ENCODE measurements at regions not wholly inside any gene's neighbourhood (a gene's known extent, or its start where the extent isn't known, plus 50 kb on each side); places are given as distances from the start of the nearest gene placed in this dataset.

DNA sequence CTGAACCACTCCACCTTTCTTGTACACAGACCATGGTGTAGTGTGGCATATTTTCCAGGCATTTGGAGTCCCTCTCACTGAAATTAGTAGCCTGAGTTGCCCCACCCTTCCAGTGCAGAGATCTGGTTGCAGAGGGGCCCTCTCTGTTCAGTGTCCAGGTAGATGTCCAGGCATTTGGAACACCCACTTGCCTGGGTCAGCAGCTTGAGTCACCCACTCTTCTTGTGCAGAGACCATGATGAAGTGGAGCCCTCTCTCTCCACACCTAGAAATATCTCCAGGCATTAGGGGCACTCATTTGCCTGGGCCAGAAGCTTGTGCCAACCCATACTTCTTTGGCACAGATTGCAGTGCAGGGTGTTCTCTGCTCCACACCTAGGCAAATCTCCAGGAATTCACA is 2733.3 kb downstream of the PCDH7 start:
- TF ChIP-seq, protein P1, sequence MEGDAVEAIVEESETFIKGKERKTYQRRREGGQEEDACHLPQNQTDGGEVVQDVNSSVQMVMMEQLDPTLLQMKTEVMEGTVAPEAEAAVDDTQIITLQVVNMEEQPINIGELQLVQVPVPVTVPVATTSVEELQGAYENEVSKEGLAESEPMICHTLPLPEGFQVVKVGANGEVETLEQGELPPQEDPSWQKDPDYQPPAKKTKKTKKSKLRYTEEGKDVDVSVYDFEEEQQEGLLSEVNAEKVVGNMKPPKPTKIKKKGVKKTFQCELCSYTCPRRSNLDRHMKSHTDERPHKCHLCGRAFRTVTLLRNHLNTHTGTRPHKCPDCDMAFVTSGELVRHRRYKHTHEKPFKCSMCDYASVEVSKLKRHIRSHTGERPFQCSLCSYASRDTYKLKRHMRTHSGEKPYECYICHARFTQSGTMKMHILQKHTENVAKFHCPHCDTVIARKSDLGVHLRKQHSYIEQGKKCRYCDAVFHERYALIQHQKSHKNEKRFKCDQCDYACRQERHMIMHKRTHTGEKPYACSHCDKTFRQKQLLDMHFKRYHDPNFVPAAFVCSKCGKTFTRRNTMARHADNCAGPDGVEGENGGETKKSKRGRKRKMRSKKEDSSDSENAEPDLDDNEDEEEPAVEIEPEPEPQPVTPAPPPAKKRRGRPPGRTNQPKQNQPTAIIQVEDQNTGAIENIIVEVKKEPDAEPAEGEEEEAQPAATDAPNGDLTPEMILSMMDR (IDR thresholded peaks at IDR 0.05), result no peak
- no peak for TF ChIP-seq EP300 (IDR thresholded peaks at IDR 0.05)
